ENCODE measurements at regions not wholly inside any gene's neighbourhood (a gene's known extent, or its start where the extent isn't known, plus 50 kb on each side); places are given as distances from the start of the nearest gene placed in this dataset.

DNA sequence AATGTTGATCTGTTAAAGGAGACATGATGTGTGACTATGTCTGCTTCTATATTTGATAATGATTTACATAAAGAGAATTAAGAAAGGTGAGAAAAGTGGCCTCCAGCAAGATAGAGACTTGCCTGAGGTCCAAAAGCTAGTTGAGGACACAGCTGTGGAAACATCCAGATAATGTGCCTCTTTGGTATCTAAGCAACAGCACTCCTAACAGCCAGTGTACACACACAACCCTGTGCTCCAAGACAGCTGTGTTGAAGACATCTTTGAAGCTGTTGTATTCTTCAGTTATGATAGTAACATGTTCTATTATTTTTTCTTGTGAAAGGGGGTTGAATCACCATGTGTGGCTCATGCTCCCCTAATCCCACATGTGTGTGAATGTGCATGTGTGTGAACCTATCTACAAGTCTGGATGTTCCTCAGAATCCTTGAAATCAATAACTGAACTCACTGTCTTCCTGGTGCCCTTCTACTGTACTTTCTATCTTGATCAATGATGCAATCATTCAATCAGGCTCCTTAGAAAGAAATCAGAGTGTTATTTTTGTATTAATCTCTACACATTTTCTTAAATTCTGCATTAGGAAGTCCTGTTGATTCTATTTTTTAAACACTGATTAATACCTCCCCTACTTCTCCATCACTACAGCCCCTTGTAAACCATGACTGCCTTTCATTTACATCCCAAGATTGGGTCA lies 116.7 kb upstream of the SSTR4 start:
- no peak for DNase-seq (ENCODE audit: low read depth)

- no peak for DNase-seq (ENCODE audit: low read depth)
Measured at GRCh38 chr20:22920898-22921297, 114.2 kb upstream of the SSTR4 start.

DNA sequence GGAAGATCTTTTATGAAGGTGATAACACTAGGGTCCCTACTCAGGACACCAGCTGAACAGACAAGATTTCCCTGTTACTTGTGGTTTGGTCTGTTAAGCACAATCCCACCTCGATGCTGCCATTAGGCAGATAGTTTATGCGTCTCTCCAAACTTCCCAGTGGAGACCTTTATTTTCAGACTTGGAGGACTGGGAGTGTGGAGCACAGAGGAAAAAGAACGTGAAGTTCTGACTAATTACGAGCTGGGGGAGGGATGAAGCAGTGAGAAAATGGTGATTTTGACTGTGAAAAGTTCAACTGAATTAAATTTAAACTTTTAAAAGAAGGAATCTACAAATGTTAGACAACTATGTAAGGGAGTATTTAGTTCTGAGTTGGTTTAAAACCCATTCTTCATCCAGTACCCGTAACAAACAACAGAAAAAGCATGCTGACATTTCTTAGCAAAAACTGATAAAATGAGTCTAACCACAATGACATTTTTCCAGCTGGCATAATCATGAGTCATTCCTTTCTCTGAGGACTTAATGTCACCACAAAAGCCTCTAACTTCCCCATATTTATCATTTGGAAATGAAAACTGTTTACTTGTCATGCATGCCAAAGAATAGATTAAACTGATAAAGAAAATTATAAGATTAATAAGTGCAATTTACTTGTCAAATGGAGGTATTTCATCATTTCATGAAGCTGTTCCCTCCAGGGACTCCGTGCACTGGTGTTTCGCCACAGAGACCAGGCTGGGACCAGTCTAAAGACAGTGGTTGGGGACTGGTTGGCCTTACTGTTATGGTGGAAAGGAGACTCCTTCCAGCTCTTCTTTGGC lies 113.3 kb upstream of the SSTR4 start:
- peak; percentile 66 for DNase-seq (ENCODE audit: low read depth)

DNA sequence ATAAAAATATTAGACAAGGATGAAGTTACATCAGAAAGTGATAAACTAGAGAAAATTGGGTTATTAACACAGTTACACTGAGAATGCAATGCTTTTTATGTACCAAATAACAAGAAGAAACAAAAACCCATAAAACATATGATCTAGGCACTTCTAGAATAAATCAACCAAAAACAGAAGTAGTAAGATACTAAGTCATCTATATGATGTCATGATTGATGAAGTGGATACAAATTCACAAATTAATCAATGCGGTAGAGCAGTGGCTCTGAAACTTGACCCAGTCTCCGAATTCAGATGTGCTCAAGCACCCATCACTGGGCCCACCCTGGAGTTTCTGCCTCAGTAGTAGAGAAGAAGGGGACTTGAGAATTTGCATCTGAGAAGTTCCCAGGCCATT lies 112.1 kb upstream of the SSTR4 start:
- no peak for DNase-seq (ENCODE audit: low read depth)

- no peak for DNase-seq (ENCODE audit: low read depth)
Measured at GRCh38 chr20:22924046-22924737, 110.9 kb upstream of the SSTR4 start.

DNA sequence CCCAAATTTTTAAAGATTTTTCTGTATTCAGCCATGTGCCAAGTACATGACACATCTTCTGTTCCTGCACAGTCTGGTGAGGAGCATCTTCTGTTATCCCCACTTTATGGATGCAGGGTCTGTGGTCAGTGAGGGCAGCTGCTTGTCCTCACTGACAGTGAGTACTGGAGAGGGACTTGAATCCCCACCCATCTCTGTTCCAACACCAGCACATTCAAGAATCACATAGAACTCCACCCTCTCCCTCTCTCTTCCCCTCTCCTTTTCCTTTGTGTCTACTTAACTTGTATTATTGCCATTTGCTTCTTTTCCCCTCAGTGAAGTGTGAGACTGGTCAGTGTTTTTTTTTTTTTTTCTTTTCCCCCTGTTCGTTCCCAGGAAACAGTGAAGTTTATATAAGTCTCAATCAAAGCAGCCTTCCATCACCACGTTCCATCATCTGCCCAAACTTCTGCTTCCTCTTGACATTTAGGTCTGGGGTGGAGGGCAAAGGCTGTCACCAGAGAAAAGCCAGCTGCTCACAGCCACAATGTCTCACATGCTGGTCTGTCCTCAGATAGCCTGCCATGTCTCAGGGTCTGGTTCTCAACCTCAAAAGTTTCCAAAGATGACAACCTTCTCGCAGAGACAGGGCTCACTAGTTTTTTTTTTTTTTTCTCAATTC lies 110.0 kb upstream of the SSTR4 start:
- no peak for DNase-seq (ENCODE audit: low read depth)

DNA sequence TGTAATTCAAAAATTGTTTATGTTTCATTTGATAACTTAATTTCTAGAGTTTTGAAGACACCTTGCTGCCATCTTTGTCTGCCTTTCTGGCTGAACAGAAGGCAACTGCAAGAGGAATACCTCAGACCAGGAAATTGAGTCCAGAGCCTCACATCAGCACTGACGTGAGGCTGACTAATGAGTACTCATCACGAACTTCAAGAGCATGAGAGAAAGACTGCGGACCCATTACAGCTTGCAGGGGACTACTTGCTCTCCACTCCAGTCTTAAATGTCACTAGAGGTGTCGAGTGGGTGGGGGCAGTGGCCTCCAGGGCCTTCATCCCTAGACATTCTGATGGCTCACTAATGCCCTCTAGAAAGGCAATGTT lies 109.5 kb upstream of the SSTR4 start:
- no peak for DNase-seq (ENCODE audit: low read depth)

DNA sequence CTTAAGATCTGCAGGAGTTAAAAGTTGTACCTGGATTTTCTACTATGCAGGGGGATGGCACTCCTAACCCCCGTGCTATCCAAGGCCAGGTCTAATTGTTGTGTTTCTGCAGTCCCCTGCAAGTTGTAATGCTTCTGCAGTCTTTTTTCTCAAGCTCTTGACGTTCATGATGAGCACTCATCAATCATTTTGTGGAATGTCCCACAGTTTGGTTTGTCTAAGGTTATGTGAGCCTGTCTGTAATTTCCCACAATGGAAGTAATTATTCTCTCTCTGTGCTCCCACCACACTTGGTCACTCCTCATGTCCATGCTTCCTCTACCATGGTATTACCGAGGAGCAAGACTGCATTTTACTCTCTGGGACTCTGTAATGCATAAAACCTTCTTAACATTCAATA lies 107.6 kb upstream of the SSTR4 start:
- DNase-seq (ENCODE audit: low read depth), result no peak

- no peak for DNase-seq (ENCODE audit: low read depth)
Measured at GRCh38 chr20:22928679-22929078, 106.4 kb upstream of the SSTR4 start.

DNA sequence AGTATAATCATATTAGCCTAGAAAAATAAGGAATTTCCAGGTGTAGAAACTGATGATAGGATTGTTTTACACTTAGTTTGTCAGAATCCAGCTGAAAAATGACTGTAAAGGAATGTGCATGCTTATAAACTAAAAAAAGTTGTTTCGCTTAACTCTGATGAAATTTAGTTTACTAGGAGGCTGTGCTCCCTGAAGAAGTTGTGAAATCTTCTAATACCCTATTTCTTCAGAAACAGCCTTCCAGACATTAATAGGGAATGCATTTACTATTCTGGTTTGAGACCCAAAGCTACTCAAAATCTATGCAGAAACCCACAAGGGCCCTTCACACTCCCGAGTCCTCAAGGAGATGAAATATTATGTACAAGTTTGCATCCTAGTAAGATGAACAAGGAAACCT lies 105.5 kb upstream of the SSTR4 start:
- DNase-seq (ENCODE audit: low read depth), result no peak

DNA sequence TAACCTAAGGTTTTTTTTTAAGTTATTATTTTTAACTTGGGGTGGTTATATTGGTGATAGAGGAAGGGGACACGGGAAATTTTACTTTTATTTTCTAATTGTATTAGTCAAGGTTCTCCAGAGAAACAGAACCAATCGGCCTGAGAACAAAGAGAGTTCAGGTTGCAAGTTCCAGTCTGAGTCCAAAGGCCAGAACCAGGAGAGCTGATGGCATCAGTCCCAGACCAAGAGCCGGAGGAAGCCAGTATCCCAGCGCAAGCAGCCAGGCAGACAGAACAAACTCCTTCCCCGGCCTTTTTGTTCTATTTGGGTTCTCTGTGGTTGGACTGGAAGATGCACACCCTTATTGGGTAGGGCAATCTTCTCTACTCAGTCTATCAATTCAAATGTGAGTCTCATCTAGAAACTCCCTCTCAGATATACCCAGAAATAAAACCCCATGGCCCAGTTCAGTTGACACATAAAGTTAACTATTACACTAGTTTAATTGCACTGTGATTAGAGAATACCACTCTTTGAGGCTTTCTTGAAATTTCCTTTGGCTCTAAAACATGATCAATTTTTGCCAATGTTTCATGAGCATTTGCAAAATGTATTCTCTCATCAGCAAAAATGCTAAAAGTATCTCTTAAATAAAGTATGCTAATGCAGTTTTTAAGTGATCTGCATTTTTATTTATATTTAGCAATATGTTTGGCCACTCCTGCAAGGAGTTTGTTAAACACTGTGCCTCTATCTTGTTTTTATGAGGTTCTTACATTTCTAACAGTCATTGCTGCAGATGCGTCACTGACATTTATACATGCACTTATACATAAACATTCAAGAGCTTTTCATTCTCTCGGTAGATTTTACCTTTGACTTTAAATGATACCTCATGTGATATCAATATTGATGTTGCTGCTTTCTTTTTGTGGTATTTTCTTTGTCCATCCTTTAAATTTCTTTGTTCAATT lies 103.2 kb upstream of the SSTR4 start:
- no peak for DNase-seq (ENCODE audit: low read depth)

GRCh38 chr20:22939181-22939580 lies 95.9 kb upstream of the SSTR4 start:
- DNase-seq (ENCODE audit: low read depth), result no peak

GRCh38 chr20:22940350-22940749 lies 94.8 kb upstream of the SSTR4 start:
- no peak for DNase-seq (ENCODE audit: low read depth)

DNA sequence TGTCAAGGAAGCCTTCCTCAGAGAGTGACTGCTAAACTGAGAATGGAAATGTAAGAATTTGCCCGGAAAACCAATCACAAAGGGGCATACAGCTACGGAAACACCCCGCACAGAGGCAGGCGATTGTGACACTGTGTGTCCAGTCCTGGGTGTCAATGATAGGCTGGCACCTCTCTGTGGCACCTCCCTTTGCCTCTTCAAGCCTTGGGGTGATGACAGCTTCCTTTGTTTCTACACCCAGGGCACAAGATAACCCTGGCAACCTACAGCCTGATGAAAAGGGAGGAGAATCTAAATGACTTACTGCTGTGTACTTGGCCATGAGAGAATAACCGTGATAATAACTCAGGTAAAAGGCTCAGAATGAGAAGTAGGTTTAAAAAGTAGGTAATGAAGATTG lies 93.6 kb upstream of the SSTR4 start:
- DNase-seq (ENCODE audit: low read depth), result no peak

DNA sequence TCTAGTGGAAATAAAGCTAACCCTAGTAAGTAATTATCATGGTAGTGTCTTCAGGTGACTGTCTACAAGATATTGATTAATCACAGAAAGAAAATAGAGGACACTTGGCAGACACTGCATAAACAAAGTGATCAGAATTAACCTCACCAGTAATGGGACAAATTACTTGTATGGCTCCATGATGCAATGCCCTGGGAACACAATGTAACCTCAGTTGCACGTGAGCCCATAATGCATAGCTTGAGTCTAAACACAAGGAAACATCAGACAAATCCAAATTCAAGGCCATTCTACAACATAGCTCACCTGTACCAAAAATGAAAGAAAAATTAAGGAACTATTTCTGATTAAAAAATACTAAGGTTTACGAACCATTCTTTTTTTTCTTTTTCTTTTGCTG lies 92.4 kb upstream of the SSTR4 start:
- DNase-seq (ENCODE audit: low read depth), result no peak

DNA sequence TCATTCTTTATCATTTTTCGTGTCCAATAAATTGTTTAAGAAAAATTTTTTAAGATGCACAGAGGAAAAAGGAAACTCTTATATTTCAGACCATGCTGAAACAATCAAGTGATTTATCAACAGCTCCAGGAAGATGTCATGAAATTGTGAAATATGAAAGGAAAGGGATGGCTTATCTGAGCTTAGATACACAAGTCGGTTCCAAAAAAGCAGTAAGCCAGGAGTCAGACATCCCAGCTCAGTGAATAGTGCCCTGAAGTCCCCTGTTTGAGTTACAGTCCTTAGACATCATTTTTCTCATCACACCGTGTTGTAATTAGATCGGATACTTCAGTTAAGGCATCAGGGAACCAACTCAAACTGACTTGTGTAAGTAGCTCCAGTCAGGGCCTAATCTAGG lies 91.0 kb upstream of the SSTR4 start:
- no peak for DNase-seq (ENCODE audit: low read depth)

- no peak for DNase-seq (ENCODE audit: low read depth)
Measured at GRCh38 chr20:22944936-22945335, 90.2 kb upstream of the SSTR4 start.

GRCh38 chr20:22946596-22946995 lies 88.5 kb upstream of the SSTR4 start:
- DNase-seq (ENCODE audit: low read depth), result no peak

DNA sequence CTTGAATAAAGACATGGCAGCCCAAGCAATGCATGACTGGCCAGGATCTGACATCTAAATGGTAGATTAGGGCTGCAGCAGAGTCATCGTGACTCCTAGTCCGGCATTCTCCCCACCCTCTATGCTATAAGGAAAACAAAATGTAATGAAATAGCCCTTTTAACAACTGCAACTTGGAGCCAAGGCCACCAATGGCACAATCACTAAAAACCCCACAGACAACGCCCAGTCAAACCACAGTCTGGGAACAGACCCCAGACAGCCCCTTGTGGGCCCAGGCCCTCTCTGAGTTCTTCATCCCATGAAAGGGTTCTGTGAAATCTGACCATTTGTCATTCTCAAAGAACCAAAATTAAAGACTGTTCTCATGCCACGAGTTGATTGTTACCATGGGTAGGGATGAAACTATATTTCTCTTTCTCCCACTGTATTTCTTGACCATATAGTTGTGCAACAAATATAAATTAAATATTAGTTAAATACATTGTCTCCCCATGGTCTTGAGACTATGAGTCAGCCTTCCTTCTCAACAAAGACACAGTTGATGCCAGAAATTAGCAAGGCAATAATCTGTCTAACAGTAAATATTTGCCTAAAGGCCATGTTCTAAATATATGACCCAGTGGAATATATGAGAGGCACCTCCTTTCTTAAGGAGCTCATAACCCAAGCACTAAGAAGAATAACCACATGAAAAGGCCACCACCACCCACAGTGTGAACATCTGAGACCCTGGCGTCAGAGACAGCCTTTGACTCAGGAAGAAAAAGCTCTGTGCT lies 85.6 kb upstream of the SSTR4 start:
- no peak for DNase-seq (ENCODE audit: low read depth)

GRCh38 chr20:22951966-22952365 lies 83.1 kb upstream of the SSTR4 start:
- no peak for DNase-seq (ENCODE audit: low read depth)

DNA sequence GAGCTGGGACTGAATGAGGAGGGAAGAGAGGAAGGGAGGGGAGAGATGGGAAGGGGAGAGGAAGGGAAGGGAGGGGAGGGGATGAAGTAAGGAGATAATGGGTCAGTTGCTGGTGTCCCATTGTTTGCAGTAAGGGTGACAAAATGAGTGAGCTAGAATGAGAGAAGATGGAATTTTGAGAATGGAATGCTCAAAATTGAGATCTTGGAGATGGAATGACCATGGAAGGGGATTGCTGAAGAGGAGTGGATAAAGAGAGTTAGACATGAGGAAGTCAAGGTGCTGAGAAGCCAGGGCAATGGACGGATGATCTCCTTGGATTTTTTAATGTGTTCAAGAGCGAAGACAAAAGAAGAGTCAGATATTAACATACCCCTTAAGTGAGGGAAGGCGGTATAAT lies 80.5 kb upstream of the SSTR4 start:
- DNase-seq (ENCODE audit: low read depth), result no peak

All from fibroblast of gingiva (primary cell).